CD4-positive, alpha-beta T cell treated with Interleukin-6 at 100 ng/mL for 8 hours (primary cell): ENCODE measurements at regions not wholly inside any gene's neighbourhood (a gene's known extent, or its start where the extent isn't known, plus 50 kb on each side); places are given as distances from the start of the nearest gene placed in this dataset.

ENCODE experiments used
- DNase-seq: peaks from one replicate; pipeline ENCODE4 v3.0.0-alpha.2; 2020; ENCODE audit warnings: mixed read lengths, low spot score

DNA sequence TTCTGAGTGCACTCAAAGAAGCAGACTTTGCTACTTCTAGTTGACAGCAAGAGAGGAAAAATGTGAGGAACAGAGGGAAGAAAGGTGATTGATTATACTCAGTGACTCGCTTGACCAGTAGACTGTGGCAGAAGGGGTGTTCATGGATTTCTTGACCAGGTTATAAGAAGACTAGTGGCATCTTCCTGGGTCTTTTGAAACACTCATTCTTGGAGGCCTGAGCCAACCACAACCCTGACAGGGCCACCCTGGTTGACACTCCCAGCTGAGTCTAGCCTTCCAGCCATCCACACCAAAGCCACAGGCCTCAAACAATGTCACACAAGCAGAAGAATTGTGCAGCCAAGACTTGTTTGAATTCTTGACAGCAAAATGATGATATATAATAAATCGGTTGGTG, 366.3 kb downstream of the SS18 start:
- DNase-seq = no peak

DNA sequence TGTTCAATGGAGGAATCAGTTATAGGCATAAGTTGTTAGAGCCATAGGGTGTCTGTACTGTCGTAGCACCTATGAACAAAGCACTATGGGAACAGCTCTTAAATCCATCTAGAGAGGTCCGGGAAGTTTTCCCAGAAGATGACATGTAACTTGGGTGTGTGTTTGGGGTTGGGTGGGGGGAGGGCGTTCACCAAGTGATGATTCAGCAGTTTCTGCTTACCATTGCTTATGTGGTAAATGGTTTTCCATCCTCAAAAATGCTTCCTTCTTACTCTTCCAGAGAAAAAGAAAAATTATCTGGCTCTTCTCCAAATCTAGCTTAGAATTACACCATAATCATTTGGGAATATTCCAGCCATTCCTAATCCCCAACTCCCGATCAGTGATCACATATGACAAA, 361.1 kb upstream of the ZNF521 start:
- DNase-seq = no peak

DNA sequence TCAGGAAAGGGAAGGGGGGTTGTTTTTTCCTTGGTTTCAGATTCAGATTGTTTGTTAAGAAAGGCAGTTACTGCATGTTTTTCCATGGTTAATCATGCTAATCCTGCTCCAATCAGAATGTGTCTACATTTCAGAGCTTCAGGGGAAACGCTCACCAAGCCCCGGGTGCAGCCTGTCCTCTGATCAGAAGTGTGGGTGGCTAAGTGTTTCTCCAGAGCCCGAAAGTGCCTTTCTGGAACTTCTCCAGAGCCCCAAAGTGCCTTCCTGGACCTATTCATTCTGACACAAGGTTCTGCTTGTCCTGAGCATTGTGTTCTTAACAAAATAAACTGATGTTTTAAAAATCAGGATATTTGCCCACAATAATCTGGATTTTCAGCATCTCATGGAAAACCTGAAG, 359.0 kb upstream of the ZNF521 start:
- DNase-seq = no peak

DNA sequence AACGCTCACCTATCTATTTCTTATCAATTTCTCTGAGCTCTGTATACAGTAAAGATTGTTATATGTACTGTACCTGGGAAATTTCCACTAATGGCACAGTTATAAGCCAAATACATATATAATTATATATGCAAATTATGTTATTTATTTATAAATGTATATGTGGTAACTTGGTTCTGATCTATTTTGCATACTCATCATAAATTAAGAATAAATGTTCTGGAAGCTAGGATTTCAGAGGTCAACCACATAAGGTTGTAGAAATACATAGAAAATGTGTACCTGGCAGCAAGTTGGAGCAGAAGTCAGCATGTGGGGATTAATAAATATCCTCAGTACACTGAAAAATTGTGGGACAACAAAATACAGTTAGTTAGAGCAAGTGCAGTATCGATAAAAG, 353.7 kb upstream of the ZNF521 start:
- DNase-seq = no peak

DNA sequence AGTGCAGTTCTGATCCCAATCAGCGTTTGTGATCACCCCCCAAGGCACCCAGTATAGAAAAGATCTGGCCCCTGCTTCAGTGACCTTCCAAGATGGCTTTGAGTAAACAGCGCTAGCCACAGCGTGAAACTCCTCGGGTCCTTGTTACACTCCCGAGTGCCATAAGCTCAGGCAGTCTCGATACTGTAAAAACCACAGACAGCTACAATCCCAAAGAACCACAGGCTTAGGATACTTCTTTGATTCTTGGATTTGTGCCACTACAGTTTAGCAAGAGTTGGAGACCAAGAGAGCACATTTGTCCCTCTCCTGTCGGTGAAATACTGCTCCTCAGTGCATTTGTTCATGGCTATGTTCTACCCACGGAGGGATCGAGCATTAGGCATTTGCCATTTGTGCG, 352.5 kb upstream of the ZNF521 start:
- no peak for DNase-seq

DNA sequence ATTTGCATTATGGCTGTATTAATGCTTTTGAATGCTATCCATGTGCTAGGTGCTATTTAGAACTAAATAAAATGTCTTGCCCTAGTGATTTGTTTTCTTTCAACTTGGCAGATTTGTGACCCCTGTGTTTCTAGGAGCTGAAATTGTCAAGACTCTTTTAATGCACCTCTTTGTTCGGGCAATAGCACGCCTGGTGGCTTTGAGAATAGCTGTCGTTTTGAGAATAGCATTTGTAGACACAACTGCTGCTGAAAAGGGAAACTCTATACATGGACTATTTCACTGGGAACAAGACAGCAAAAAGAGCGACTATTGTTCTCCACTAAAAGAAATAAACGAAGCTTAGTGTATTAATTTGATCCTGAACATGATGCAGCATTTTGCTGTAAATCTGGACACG, 352.1 kb upstream of the ZNF521 start:
- DNase-seq = no peak

DNA sequence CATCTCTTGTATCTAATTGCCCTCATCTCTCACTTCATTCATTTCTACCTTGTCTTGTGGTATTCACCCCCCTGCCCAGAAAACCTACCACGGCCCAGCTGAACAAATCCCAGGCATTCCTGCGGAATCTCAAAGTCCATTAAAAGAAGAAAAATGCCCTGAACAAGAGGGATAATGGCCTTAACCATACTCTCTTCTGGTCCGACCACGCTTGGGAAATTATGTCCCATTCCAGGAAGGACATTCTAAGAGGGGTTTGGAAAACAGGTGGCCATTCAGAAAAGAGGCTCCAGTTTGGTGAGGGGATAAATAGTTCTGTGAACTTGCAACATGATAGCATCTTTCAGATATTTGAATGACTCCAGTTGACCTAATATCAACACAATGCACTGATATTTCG, 349.9 kb upstream of the ZNF521 start:
- DNase-seq = no peak

DNA sequence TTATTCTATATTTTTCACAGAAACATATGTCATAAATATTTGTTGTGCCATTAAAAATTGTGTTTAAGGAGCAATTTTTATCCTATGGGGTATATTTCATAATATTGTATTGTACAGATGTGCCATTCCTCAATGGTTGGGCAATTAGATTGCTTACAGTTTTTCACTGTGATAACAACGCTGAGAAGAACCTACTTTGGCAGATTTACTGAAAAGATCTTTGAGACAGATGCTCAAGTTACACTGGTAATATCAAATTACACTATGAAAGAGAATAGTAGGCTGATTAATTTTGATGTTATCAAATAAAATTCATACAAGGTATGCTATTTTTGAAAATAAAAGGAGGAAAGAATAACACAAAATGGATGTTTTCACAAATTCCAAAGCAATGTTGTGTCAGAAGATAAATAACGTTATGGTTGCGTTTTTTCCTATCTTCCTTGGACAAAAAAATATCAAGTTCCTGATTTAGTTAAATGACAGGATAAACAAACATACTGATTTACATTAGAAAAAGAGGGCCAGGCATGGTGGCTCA, 335.1 kb upstream of the ZNF521 start:
- DNase-seq = no peak

DNA sequence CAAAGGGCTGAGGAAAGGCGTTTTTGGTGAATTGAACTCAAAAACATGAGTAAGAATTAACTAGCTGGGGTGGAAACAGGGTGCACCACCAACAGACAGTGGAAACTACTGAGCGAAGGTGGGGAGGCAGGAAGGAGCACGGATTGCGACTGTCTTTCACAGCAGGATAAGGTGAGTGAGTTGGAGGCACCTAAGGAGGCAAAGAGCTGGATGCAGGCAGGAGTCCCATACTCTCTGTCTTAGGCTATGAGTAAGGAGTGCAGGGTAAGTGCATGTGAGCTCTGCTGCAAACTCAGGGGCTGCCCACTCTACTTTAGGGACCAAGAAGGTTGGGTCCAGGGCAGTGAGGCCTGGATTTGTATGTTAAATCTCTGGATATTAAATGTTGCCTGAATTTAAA, 333.1 kb upstream of the ZNF521 start:
- no peak for DNase-seq

DNA sequence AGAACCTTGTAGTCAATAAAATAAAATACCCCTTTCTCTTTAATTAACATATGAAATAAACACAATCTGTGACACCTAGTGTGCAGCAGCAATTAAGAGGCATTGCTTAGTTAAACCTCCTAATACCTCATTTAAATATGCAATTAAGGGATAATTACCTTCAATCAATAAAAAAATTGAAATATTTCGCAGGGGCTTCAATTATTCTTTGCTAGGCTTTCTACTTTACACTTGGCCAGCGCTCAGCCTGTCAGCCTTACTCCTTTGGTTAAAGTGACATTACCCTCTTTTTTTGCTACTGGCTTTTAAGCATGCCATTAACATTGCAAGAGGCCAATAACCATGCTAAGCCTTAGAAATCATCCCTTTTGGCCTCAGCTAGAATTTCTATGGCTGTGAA, 327.5 kb upstream of the ZNF521 start:
- DNase-seq = no peak

DNA sequence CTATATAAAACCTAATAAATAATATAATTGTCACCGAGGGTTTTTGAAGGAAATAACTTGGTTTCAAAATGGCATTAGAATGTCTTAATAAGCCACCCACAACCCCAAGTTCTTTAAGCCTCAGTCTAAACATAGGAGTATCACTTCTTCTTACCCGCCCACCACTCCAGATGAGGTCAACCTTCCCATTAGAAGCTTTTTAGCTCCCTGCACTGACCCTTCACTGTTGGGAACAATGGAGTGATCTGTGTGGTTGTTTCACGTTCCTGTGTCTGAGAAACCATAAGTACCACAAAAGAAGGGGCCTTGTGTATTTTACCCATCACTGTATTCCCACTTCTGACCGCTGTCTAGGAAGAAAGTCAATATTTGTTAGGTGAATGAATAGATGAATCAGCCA, 326.3 kb upstream of the ZNF521 start:
- no peak for DNase-seq

DNA sequence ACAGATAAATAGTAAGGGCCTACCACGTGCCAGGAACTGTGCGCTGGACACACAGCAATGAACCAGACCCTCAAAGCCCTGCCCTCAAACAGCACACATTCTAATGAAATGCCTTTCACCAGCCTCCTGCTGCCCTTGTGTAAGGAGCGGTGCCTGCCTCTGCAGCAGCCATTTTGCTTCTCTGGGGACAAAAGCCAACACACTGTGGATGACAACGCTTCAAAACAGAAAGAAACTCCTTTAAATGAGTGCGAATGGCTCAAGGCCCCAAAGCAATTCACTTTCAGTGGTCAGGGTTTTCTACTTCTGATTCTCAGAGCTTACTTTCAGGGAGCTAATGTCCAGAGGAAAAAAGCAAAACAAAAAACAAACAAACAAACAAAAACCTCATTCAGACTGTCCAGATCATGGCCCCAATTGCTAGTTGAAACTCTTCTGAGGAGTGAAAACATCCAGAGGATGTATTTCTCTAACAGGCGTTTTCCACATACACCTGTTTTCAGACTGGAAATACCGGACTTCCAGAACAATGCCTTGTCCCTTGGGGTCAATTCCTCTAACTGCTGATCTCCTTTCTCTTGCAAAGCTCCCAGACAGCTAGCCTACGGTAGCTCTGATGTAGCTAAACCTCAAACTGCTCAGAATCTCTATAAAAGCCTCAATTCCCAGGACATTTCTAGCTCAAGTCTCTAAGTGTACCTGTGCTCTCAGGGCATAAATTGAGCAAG, 323.3 kb upstream of the ZNF521 start:
- DNase-seq = no peak

DNA sequence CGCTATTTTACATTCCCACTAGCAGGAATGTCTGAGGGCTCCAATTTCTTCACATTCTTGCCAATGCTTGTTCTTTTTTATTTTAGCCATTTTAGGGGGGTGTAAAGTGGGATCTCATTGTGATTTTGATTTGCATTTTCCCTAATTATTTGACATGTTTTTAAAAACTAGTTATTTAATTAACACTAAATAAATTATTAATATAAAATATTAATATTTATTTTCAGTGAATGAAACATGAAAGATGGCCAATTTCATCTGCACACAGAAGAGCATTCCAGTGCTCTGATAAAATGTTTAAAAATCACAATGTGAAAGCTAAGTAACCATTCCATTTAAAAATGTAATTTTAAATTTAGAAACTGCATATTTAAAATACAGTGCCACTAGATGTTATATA, 322.2 kb upstream of the ZNF521 start:
- no peak for DNase-seq

DNA sequence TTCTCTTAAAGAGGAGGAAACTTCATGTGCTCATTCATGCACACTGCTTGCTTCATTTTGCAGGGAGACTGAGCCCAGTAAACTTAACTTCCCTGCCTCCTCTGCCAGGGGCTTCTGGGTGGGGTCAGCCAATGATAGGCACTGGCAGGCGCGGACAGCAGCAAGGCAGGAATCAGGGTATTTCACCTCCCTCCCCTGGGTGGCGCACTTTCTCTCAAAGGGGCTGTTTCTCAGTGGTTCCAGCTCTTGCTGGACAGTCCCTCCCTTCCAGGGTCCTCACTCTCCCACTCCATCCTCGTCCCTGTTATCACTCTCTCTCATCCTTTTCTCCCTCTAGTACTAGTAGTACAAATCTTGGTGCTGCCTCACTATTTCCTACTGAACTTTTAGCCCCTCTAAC, 320.5 kb upstream of the ZNF521 start:
- DNase-seq = no peak

DNA sequence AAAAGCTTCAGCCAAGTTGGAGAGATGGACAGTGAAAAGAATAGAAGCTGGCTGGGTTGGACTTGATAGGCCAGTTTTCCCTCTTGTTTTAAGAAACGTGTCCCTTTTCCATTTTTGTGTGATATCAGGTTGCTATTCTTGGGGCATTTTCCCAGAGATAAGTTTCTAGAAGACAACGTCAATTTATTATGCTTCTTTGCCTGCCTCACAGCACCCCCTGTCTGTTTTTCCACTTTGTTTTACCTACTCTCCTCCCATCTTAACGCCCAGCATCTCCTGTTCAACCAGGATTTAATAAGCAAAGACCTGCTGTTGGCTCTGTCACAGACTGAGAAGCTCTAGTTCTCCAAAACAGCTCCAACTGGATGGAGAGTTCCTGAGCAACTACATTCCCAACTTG, 317.8 kb upstream of the ZNF521 start:
- DNase-seq = no peak

DNA sequence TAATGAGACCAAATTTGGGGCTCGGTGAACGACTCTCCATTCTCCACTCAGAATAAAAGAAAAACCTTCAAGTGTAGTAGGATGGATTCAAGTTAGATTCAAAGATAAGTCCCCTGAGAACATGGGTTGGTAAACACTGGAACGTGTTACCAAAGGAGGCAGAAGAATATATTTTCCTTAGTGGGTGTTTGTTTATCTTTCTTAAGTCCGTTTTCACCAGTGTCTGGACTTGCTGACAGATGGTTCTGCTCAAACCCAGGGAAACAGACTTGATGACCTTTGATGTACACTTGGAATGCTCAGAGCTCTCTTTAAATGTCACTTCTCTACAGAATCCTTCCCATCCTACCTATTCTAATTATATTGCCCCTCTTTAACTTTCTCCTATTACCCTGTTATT, 310.3 kb upstream of the ZNF521 start:
- no peak for DNase-seq

DNA sequence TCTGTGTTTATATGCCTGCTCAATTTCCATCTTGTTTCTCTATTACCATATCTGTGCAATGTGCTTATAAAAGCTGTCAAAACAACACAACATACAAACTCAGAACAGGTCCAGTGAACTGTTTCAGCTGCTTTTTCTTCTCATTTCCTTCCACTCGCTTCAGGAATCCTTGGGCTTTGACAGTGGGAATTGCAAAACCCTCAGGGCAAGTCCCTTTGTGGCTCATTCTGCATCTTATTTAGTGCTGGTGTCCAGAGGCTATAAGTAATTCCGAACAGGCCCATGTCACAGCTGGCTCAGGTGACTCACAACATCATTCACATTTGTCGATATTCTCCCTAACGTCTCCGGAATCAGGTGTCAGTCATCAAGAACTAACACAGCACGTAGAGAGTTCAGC, 309.9 kb upstream of the ZNF521 start:
- no peak for DNase-seq

DNA sequence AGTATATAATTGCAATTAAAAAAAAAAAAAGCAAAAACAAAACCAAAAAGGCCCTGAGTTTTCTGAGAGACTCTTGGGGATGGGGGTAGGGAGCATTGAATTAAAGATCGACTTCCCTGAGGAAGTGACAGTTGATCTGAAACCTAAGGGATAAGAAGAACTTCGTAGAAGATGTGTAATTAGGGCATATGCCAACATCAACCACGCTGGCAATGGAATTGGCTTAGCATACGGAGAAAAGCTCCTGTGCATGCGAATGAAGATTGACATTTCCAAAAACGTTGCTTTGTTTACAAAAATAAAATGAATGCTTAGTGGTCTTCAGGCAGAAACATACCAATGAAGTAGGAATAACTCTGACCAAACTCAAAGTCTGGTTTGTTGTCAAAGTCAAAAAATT, 307.6 kb upstream of the ZNF521 start:
- no peak for DNase-seq

DNA sequence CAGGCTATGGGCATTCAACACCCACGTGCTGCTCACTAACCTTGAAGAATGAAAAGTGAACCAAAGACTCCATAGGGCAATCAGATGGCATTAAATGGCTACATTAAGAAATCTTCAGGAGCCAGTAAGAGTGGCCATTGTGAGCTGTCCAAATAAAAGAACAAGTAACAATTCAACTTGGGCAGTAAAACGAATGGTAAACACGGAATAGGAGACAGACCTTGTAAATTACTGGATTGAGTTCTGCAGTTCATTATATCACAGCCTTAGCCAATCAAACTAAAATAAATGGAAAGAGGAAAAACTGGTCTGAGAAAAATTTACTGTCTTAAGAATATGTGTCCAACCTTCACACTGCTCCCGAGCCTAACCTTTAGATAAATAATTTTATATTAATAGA, 306.5 kb upstream of the ZNF521 start:
- no peak for DNase-seq

DNA sequence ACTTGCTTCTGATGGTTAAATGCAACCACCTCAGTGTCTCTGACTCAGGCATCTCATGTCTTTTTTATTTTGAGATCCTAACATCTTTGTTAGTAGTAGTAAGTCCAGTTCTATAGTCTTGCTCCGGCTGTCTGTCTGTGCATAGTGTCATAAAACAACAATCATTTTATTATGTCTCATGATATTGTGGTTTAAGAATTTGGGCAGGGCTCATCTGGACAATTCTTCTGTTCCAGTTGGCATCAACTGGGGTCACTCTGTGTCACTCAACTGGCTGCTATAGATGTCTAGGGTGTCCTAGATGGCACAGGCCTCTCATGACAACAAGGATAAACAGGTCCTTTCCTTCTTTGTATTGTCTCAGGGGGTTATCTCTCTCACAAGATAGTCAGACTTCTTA, 299.6 kb upstream of the ZNF521 start:
- DNase-seq = no peak

DNA sequence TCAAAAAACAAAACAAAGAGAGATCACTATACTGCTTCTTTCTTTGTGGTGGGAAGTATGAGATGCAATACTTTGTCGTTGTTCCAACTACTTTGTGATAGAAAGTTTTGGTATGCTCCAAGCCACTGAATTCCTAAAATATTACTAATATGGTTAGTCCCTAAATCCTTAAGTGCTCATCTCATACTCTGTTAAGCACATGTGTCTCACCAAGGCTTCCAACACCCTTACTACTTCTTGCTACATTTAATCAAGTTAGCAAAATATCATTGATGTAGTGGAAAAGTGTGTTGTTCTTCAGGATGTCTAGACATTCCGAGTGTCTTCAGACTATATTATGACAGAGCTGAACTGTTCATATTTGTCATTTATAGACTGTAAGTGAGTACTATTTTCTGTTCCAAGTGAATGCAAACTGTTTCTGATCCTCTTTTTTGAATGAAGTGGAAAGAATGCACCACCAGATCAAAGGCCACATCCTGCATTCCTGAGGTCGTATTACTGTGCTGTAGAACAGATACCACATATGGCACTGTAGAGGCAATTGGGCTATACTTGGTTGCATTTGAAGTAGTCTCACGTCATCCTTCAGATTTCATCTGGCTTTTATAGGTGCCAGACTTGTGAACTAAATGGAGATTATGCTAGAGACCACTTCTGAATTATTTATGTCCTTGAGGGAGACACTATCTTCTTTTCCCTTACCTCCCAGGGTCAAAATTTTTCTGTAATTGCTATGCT, 298.4 kb upstream of the ZNF521 start:
- DNase-seq = no peak

DNA sequence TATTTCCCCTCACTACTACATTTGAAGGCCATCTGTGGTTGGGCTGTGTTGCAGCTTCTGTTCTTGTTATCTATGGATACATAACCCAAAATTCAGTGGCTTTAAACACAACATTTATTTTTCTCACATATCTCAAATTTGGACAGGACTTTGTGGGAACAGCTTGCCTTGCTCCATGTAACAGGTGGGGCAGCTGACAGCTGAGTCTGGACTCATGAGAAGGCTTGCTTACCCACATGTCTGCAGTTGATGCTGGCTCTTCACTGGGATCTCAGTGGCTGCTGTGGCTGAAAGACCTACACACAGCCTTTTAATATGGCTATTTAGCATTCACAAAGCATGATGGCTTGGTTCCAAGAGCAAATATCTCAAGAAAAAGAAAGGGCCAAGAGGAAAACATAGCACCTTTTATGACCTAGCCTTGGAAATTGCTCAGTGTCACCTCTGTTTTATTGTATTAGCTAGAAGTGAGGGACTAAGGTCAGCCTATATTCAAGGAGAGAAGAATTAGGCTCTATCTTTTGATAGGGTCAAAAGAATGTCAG, 296.8 kb upstream of the ZNF521 start:
- no peak for DNase-seq

DNA sequence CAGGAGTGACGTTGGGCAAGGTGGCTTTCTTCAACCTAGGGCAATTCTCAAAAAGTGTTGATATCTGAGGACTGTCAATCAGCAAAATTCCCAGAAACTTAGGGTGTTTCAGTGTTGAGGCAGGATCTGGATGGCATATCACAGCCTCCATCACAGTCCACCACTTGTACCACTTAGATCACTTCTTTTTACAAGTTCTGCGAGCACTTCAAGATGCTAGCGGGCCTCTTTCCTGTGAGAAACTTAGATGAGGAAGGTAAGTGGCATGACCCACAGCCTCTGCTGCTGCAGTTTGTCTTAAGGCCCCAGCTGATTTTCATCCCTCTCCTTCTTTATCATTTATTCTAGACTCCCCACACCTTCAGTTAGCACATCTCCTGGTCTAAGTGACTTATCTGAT, 295.4 kb upstream of the ZNF521 start:
- no peak for DNase-seq

DNA sequence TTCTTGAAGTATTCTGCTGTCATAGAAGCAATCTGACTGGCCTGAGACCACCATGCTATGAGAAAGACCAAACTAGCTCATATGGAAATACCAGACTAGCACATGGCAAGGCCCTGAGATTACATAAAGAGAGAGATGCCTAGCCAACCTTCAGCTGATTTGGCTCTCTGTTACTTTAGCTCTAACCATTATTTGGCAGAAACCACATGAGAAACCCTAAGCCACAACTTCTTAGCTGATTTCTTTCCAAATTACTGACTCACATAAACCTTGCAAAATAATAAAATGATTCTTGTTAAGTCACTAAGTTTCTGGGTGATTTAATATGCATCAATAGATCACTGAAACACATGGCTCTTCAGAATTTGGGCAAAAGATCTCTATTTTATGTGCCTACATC, 295.0 kb upstream of the ZNF521 start:
- no peak for DNase-seq
